CD4-positive, alpha-beta T cell treated with Interleukin-15 for 4 hours (primary cell): ENCODE measurements at regions not wholly inside any gene's neighbourhood (a gene's known extent, or its start where the extent isn't known, plus 50 kb on each side); places are given as distances from the start of the nearest gene placed in this dataset.
"Not testable (repeated sequence)": the region's sequence is repeated elsewhere in the genome, so short reads cannot be mapped to it uniquely, and the experiment has no call there.

ENCODE experiments used
- DNase-seq: peaks from one replicate; pipeline ENCODE4 v3.0.0-alpha.2; 2020; ENCODE audit warnings: low spot score

DNA sequence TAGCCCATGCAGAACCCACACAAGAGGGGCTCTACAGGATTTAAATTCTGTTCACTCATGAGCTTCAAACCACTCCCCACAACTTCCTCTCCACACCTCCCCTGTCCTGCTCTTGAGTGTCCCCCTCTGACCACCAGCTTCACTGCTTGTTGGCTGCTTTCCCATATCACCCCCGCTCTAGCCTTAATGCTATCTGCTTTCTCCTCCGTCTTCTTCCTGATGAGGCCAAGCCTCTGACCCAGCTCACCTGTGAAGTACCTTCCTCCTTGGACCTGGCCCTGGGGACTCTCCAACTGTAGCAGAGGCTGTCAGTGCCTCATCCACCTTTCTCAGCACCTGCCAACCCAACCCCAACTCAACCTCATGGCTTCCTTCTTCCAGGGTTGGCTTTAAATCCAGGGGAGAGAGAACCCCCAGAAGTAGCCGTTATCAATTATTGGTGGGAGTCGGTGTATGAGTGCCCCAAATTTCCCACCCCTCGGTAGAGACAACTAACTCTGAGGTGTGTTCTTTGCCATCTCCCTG is 174.8 kb downstream of the MINAR1 start:
- DNase-seq, result no peak

DNA sequence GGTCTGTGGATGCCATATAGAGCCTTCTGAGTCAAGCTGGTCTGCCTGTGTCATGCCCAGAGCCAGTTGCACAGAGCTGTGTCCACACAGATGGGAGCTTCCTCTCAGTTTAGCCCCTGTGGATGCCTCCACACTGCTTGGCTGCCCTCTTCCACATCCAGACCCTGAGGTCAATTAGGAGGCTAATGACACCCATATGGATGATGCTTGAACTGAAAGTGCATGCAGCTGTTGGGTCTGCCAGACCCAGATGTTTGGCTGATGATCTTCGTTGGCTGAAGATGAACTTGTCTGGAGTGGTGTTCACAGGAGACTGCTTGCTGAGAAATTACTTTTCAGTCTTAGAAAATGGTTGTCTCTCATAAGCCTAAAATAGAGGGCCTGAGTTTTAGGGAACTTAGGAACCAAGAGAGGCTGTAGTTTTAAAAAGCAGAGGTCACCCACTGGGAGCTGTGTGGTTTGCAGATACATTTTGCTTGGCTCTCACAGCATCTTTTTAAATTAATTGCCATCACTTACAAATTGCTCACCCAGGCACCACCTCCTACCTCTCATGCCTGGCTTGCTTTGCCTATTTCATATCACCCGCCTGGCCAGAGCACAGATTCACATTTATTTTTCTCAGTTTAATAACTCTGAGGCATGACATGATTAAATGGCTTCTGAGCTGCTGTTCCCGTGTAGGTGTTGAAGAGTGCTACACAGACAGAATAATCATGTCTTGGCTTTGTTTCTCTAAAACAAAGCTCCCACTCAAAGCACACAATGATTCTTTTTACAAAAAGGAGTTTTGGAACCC is 176.1 kb downstream of the MINAR1 start:
- DNase-seq, result no peak

DNA sequence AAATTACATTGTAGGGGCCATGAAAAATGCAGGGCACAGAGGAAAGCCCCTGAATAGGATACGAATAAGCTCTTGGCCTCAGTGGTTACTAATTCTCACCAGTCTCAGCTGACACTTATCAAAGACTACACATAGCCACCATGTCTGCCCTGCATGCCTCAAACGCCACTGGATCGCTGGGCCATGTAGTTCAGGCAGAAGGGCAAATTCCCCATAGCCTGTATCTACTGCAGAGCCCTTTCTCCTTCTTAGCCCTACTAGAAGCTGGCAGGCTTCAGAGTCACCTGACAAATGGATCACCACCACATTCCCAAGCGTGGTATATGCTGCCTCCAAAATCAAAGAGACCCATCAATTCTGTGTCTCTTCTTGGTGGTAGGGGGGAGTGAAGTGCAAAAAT is 177.4 kb downstream of the MINAR1 start:
- DNase-seq, result no peak

DNA sequence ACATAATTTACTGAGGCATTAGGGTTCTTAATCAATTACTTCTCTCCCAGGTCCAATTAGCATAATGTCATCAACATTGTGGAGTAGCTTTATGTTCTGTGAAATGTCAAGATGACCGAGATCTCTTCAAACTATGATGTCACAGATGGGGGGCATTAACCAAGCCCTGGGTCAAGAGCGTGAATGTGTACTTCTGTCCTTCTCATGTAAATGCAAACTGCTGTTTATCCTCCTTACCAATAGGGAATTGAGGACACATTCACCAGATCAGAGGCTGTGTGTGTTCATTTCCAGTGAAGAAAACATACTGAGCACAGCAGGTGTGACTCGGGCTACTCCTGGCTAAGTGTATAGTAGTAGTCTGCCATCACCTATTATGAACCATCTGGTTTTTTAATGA is 177.9 kb downstream of the MINAR1 start:
- no peak for DNase-seq

DNA sequence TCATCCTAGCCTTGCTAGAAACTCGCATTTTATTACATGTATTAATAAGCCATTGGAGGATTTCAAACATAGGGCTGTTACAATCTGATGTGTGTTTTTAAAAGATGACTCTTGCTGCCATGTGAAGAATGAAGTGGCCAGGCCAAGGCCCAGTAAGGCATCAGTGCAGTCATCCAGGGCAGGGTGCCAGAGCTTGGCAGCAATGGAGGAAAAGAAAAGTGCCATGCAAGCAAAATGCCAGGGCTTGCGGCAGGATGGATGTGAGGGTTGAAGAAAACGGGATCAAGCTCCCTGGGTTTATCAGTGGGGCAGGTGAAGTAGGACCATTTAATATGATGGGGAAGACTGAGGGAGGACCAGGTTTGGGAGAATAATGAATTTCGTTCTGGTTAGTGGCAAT is 183.6 kb downstream of the MINAR1 start:
- DNase-seq, result no peak

DNA sequence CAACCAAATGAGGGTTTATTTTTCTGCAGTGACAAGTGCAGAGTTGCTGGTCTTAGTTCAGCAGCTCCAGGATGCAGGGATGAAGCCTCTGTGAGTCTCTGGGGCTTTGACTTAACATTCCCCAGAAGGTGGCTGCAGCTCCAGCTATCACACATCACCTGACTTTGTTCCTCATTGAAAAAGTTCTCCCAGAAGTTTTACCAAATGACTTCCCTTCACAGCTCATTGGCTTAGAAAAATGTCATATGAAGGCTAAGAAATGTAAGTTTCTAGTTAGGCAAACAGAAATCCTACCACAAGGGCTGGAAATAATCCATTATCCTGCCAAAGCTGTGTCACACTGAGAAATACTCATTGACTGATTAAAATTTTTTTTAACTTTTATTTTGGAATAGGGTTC is 184.9 kb downstream of the MINAR1 start:
- no peak for DNase-seq

DNA sequence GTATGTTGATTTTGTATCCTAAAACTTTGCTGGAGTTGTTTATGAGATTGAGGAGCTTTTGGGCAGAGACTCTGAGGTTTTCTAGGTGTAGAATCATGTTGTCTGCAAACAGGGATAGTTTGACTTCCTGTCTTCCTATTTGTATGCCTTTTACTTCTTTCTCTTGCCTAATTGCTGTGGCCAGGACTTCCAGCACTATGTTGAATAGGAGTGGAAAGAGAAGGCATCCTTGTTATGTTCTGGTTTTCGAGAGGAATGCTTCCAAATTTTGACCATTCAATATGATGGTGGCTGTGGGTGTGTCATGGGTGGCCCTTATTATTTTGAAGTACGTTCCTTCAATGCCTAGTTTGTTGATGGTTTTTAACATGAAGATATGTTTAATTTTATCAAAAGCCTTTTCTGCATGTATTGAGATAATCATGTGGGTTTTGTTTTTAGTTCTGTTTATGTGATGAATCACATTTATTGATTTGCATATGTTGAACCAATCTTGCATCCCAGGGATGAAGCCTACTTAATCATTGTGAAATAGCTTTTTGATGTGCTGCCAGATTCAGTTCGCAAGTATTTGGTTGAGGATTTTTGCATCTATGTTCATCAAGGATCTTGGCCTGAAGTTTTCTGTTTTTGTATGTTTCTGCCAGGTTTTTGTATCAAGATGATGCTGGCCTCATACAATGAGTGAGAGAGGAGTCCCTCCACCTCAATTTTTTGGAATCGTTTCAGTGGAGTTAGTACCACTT is 188.1 kb downstream of the MINAR1 start:
- no peak for DNase-seq

DNA sequence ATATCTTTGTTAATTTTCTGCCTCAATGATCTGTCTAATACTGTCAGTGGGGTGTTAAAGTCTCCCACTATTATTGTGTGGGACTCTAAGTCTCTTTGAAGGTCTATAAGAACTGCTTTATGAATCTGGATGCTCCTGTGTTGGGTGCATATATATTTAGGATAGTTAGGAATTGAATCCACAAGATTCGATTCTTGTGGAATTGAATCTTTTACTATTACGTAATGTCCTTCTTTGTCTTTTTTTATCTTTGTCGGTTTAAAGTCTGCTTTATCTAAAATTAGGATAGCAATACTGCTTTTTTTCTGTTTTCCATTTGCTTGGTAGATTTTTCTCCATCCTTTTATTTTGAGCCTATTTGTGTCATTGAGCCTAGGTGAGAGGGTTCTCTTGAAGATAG is 189.7 kb downstream of the MINAR1 start:
- not testable (repeated sequence) for DNase-seq

DNA sequence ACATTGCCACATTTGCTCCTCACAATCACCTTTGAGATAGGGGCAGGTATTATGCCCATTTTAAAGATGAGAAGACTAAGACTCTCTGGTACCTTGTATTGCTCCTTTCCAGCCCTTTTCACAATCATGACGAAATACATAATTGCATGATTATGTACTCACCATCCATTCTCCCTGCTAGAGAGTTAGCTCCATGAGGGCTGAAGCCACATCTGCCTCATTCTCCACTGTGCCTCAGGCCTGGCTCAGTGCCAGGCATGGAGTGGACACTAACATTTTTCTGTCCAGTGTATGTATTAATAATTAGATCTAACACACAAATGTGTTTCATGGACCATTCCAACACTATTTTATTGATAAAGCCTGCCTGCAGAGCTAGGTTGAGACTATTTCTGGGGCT is 191.4 kb downstream of the MINAR1 start:
- no peak for DNase-seq

DNA sequence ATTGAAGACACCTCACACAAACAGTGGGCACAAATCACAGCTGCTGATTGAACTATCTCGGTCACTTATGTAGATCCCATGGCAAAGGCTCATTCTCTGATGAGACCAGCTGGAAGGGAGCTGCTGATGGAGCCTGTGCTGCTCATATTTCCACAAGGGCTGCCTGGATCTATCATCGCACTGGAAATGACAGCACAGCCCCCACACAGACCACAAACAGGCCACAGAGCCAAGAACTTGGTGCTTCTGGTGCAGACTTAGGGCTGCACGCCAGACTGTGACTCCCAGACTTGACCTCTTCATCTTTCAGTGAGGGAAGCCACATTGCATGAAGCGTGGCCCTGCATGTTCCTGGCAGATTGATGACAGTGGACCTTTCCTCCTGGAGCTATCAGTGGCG is 197.6 kb downstream of the MINAR1 start:
- no peak for DNase-seq

DNA sequence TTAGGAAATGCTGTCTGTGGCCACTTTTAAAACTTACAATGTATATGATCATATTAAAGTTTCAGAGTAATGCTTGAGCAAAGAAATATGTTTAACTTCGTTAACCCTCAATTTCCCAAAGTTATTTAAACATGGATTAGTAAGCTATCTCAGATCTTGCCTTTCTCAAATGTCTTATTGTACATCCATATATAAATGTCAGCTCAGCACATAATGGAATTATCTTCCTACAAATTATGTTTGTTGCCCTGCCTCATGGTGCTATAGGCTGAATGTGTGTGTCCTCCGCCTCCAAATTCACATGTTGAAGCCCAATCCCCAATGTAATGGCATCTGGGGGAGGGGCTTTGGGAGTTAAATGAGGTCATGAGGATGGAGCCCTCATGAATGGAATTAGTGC is 200.3 kb downstream of the MINAR1 start:
- DNase-seq, result no peak

DNA sequence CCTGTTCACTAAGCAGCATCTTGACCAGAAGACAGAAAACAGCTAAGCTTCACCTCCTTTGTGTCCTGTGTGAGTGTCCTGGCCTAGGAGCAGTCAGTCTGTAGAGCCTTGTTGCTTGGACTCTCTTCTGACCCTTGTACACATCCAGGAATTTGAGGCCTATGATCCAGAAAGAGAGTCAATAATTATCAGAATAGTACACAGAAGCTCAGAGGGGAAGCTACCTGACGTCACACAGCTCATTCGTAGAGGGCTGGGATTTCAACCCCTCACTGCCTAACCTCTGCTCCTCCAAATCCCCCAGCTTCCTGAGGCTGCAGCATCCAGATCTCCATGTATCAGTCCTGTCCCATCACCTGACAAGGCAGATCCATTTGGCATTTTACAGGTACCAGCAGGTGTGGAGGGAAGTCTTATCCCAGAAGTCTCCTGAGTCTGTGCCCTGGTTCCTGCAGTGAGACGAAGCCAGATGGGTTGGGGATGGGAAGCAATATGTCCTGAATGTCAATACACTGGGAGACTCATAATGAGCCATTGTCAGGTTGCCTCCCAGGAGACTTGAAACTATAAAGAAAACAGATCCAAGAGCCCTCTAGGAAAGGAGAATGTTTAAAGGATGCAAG is 203.1 kb downstream of the MINAR1 start:
- no peak for DNase-seq

DNA sequence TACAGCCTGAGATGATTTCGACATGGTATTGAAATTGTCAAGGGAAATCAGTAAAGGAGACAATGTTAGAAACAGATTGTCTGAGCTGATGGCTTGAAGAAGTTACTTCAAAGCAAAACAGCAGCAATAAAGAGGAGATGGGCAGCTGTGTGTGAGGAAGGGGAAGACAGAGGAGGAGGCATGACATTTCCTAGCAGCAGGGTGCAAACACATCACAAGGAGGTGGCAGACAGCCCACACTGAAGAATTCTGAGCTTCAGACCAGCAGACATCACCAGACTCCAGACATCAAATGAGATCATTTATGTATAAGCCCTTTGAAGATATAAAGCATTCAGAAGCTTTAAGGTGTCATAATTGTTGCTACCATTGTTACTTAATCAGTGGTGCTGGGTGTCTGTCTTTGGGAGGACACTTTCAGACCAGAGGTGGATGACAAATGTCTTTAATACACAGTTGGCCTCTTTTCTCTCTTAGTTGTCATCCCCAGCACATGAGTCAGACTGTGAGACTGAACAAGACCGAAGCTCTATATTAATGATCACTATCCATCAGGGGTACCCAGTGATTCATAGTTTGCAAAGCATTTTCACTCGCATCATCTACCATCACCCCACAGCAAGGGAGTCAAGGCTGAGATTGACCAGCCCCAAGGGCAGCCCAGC is 203.9 kb downstream of the MINAR1 start:
- no peak for DNase-seq

DNA sequence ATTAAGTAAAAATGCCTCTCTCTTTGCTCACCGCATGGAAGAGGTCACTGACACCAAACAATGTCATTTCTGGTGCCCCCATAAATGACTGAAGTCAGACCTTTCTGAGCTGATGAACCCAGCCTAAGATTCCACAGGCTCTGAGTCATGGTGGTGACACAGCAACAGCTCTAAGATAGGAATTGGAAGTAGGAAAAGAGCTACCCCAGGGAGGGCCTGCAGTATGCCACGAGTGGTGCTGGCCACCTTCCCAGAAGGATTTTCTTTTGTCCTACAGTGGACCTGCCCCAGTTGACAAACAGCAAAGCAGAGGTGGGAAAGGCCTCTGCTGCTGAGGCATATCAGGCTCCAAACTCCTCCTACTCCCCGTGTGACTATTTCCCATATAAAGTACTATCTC is 208.1 kb downstream of the MINAR1 start:
- DNase-seq, result no peak

DNA sequence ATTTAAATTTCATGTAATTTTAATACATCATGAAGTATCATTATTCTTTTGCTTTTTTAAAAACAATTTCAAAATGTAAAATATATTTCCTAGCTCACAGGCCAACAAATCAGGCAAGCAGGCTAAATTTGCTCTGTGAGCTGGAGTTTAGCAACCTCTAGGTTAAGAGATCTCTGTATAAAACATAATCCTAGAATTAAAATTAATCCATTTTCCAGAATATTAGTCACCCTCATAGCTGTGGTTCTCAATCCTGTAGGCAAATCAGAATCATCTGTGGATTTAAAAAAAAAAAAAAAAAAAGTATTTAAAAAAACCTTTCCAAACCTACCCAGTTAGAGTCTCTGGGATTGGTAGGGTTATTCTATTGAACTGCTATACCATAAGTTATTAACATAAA is 209.7 kb downstream of the MINAR1 start:
- DNase-seq, result no peak

DNA sequence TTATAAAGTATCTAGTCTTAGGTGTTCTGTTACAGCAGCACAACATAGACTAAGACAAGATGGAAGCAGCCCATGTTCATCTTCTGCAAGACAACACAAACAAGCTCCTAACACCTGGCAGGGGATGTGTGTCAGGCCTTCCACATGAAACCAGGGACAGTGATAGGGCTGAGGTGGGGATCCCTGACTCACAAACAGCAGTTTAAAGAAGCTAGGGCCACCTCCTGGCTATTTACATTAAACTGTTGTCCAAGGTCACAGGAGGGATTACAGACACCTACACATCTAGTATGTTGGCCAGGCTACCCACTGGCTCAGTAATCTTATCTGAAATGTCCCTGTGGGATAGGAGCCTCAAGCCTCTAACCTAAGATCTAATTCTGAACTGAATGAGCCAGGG is 211.3 kb downstream of the MINAR1 start:
- no peak for DNase-seq

DNA sequence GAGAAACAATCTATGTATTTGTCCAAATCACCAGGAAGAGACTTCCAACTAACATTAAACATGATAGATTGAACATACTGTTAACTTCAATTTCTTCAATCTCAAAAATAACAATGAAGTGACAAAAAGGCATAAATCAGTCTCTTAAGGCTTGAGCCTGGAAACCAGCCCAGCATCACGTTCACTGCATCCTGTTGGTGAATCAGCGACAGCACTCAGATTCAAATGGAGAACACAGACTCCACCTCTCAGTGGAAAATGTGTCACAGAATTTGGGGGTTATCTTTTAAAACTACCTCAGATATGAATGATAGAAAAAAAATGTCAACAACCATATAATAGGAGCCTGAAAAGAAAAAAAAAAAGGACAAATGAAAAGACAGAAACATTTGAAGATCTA is 212.0 kb downstream of the MINAR1 start:
- no peak for DNase-seq

DNA sequence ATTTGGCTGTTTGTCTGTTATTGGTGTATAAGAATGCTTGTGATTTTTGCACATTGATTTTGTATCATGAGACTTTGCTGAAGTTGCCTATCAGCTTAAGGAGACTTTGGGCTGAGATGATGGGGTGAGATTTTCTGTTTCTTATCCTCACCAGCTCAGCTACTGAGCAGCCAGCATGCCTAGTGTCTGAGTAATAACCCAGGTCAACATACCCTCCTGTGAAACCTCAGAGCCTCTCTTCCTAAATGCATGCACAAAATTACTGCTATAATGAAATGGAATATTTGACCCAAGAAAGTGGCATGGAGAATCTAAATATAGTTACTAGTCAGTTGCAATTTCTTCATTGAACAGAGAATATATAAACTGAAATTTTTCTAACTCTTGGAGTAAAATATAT is 220.8 kb downstream of the MINAR1 start:
- not testable (repeated sequence) for DNase-seq

DNA sequence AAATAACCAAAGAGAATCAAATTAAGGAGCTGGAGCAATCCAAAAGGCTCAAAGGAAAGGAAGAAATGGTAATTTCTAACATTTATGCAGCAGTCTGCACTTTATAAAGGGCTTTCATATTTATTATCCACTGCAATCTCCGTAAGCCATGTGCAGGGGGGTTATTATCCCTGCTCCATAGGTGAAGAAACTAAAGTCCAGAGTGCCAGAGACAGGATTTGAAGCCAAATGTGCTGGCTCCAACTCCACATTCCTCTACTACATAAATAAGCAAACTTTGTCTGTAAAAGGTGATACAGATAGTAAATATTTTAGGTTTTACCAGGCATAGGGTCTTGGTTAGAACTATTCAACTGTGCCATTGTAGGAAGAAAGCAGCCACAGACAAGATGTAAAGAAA is 221.4 kb downstream of the MINAR1 start:
- DNase-seq, result no peak

DNA sequence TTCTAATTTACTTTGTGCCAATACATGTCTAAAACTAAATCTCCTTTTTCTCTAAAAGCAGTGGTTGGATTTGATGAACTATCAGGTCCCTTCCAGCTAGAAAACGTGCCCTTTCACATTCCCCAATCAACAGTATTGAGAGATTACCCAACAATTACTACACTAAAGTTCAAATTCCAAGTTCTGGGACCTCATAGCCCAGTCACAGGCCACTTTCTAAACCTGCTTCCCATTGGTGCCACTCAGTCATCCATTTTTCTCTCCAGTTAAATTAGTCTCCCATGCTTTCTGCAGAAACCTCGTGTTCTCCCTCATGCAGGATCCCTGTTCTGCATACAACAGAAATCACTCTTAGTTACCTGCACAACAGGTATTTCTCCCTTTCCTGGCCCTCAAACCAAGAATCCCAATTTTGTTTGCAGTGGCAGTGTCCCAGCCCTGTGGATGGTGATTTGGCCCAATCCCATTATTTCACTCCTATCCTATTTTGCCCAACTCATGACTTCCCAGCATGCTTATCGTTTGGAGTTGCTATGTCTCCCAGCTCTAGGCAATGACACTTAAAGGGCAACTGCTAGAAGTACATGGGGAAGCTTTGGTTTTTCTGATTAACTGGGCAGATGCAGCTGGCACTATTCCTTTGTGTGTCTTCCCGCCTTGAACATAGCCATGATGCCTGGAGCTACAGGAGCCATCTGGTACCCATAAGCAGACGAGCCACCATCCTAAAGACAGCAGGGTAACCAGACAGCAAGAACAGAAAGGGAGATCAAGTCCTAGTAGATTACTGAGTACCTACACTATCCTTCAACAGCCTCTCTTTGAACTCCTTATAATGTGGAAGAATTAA is 224.2 kb downstream of the MINAR1 start:
- DNase-seq, result no peak

DNA sequence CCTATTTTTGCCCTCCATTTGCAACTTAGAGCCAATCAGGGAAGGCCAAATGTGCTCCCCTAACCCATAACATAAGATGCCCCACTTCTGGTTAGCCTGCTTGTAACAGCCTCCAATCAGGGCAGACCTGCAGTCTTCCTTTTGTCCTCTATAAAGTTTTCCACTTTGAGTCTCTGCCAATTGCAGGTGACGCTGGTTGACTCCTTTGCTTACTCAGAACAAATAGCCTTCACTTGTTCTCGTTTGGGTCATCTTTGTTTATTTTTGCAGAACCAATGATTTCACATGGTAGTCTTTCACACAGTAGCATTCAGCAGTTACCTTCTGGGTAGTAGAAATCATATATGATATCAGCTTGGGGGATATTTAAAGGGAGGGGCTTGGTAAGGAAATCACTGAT is 225.6 kb downstream of the MINAR1 start:
- no peak for DNase-seq

DNA sequence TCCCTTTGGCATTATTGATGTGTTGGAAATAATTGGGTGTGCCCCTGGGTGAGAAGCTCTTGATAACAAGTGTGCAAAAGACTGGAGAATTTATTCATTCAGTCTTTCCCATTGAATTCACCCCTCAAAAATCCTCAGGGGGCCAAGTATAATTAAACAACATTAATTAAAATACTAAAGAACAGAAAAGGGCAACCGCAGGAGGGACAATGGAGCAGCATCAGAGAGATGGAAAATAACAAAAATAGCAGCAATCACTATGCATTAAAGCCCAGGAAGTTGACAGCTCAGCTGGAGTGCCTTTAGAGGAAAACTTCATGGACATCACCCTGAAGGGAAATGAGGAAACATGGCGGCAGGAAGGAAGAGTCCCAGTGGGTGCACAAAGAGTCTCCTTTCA is 227.6 kb downstream of the MINAR1 start:
- no peak for DNase-seq
